GM12878 (cell line): ENCODE measurements at regions not wholly inside any gene's neighbourhood (a gene's known extent, or its start where the extent isn't known, plus 50 kb on each side); places are given as distances from the start of the nearest gene placed in this dataset.

Experiments used
- ATAC-seq: fragments of 200-7000 bp; cut with Tn5 transposase; 3 replicates; pipeline ENCODE4 v1.9.1; 2020; ENCODE audit warnings: mild to moderate bottlenecking, moderate library complexity
- BruUV-seq: library from RNA; stranded (reverse); fragments of 400-500 nt; replicated peaks from 2 replicates; lab custom pipeline; 2021; lab: Mats Ljungman, UMichigan
- CTCF ChIA-PET: fragments of 300-600 bp; sonication (Branson Sonifier 250); formaldehyde crosslinking; extraction: SDS; loops from one replicate; lab custom pipeline; 2021; ENCODE audit warnings: inconsistent platforms; lab: Yijun Ruan, JAX
- POLR2A ChIA-PET: fragments of 350-600 bp; formaldehyde crosslinking; extraction: SDS; loops from one replicate; lab custom pipeline; 2021; ENCODE audit warnings: inconsistent platforms; lab: Charles Lee
- RAD21 ChIA-PET: fragments of 300-600 bp; sonication (Branson Sonifier 250); formaldehyde crosslinking; loops from one replicate; lab custom pipeline; 2023; ENCODE audit warnings: antibody characterized with exemption; ENCODE audit not compliant: unreplicated experiment; lab: Charles Lee
- SMC1A ChIA-PET: fragments of 300-600 bp; sonication (Branson Sonifier 250); formaldehyde crosslinking; loops from one replicate; lab custom pipeline; 2023; ENCODE audit not compliant: unreplicated experiment, uncharacterized antibody; lab: Charles Lee
- DNase-seq: peaks from one replicate; pipeline ENCODE4 v3.0.0-alpha.2; 2011; ENCODE audit warnings: low read depth, low spot score
- FAIRE-seq: peaks from 3 replicates; lab custom pipeline; 2011; peaks lifted over from hg19 to GRCh38; lab: Jason Lieb, UNC
- H2AFZ ChIP-seq: 2 replicates; pipeline ENCODE4 v1.6.0; 2011; ENCODE audit warnings: low read depth, low read length, control low read depth; ENCODE audit not compliant: control insufficient read depth
- H3K27ac ChIP-seq: 2 replicates; pipeline ENCODE4 v1.5.1; 2011; ENCODE audit warnings: control low read depth; ENCODE audit not compliant: control insufficient read depth, insufficient read depth
- H3K27me3 ChIP-seq, 2 experiments: replicated peaks in 1 of 2; 2 replicates each; pipeline versions ENCODE4 v1.6.0 to v1.6.1; 2011; ENCODE audit warnings: low read length in 1 of 2; ENCODE audit not compliant: control insufficient read depth in 2 of 2, insufficient read depth in 2 of 2
- H3K36me3 ChIP-seq, 2 experiments: 2 replicates each; pipeline ENCODE4 v1.5.1; 2011; ENCODE audit warnings: low read length in 1 of 2; ENCODE audit not compliant: control insufficient read depth in 2 of 2, insufficient read depth in 2 of 2
- H3K4me1 ChIP-seq: 2 replicates; pipeline ENCODE4 v1.6.1; 2011; ENCODE audit warnings: mild to moderate bottlenecking, low read length, moderate library complexity, mixed read lengths; ENCODE audit not compliant: control insufficient read depth, insufficient read depth
- H3K4me2 ChIP-seq: 2 replicates; pipeline ENCODE4 v1.6.0; 2011; ENCODE audit warnings: control low read depth; ENCODE audit not compliant: control insufficient read depth, insufficient read depth
- H3K4me3 ChIP-seq: fragments of 200-600 bp; sonication (generic); 2 replicates; pipeline ENCODE4 v1.5.1; 2016
- H3K79me2 ChIP-seq: 2 replicates; pipeline ENCODE4 v1.6.0; 2011; ENCODE audit warnings: low read length; ENCODE audit not compliant: control insufficient read depth, insufficient read depth
- H3K9ac ChIP-seq: 2 replicates; pipeline ENCODE4 v1.8.0; 2011; ENCODE audit warnings: low read length, control low read depth, mixed read lengths; ENCODE audit not compliant: control insufficient read depth, insufficient read depth
- H3K9me3 ChIP-seq: replicated peaks from 3 replicates; pipeline ENCODE4 v1.5.1; 2011; ENCODE audit warnings: mild to moderate bottlenecking, low read length; ENCODE audit not compliant: control insufficient read depth, insufficient read depth
- H4K20me1 ChIP-seq: 2 replicates; pipeline ENCODE4 v1.6.0; 2011; ENCODE audit not compliant: control insufficient read depth, insufficient read depth
- BACH1 ChIP-seq: fragments of 450-650 bp; IDR thresholded peaks from 2 replicates; pipeline ENCODE4 v1.6.1; 2017; ENCODE audit warnings: mild to moderate bottlenecking, borderline replicate concordance
- BCL11A ChIP-seq: IDR thresholded peaks from 2 replicates; pipeline ENCODE4 v1.6.1; 2011; ENCODE audit warnings: low read depth, low read length
- CBX5 ChIP-seq: sonication (generic); IDR thresholded peaks from 2 replicates; pipeline ENCODE4 v1.6.1; 2016; ENCODE audit warnings: low read depth, moderate library complexity, mild to moderate bottlenecking, inconsistent platforms
- CREM ChIP-seq: IDR thresholded peaks from 2 replicates; pipeline ENCODE4 v1.6.1; 2014; ENCODE audit warnings: antibody characterized with exemption, low read depth
- EED ChIP-seq: sonication (generic); IDR thresholded peaks from 2 replicates; pipeline ENCODE4 v1.6.1; 2016; ENCODE audit warnings: antibody characterized with exemption, low read depth
- HDAC6 ChIP-seq: fragments of 200-600 bp; sonication (generic); IDR thresholded peaks from one replicate; pipeline ENCODE4 v1.8.0; 2017; ENCODE audit warnings: antibody characterized with exemption; ENCODE audit not compliant: unreplicated experiment
- JUND ChIP-seq: IDR thresholded peaks from 2 replicates; pipeline ENCODE4 v1.6.1; 2012; ENCODE audit warnings: low read depth, mild to moderate bottlenecking, low read length, improper control_type of control experiment, moderate library complexity
- MEF2B ChIP-seq: fragments of 450-650 bp; IDR thresholded peaks from 2 replicates; pipeline ENCODE4 v1.6.1; 2018; ENCODE audit warnings: mild to moderate bottlenecking, moderate library complexity; ENCODE audit not compliant: partially characterized antibody, poor library complexity, severe bottlenecking
- RAD21 ChIP-seq: IDR thresholded peaks from 2 replicates; pipeline ENCODE4 v1.6.1; 2011; ENCODE audit warnings: mild to moderate bottlenecking, low read depth, low read length, moderate library complexity; ENCODE audit not compliant: insufficient read depth
- RELA ChIP-seq: fragments of 450-650 bp; IDR thresholded peaks from 2 replicates; pipeline ENCODE4 v1.8.0; 2014; ENCODE audit warnings: borderline replicate concordance; ENCODE audit not compliant: partially characterized antibody
- WRNIP1 ChIP-seq: IDR thresholded peaks from 2 replicates; pipeline ENCODE4 v1.6.1; 2011; ENCODE audit warnings: low read depth, low read length, improper control_type of control experiment, borderline replicate concordance
- WGBS: methylation state at CpG from one replicate; pipeline ENCODE4 v1.1.6; 2016; ENCODE audit warnings: low lambda C conversion rate; ENCODE audit not compliant: insufficient replicate concordance, insufficient coverage; ENCODE audit errors: missing lambda C conversion rate; 5-methylcytosine and 5-hydroxymethylcytosine counted together
- in situ Hi-C: fragments of 300-500 bp; cut with MboI; formaldehyde crosslinking; loops from 9 replicates; pipeline ENCODE4 v1.14.3; 2018; ENCODE audit warnings: mixed read lengths
- intact Hi-C: fragments of 100-400 bp; cut with micrococcal nuclease; formaldehyde crosslinking; loops from one replicate; pipeline ENCODE4 v1.14.2; 2022; ENCODE audit not compliant: unreplicated experiment
- TF ChIP-seq, protein P1 (sequence below): fragments of 450-650 bp; conservative IDR thresholded peaks from 2 replicates; pipeline ENCODE4 v1.6.1; 2017; ENCODE audit warnings: mild to moderate bottlenecking, moderate library complexity

GRCh38 chr3:184636741-184637316 is 75.0 kb downstream of the MAGEF1 start:
- H3K4me3 ChIP-seq: no peak overlapping the region
- in situ Hi-C loops: no loop called here
- H3K27me3 ChIP-seq: peaks cover 1 to 9% of the 10 kb centered on the region in 2 experiments; a peak in 3 of 4 replicates
- CTCF ChIA-PET: no interaction called here
- no TSS peak for BruUV-seq
- no peak overlapping the region for H3K4me2 ChIP-seq
- DNase-seq (no peak), ATAC-seq (peak; percentile 56), FAIRE-seq (no peak)
- no peaks in the 10 kb centered on the region for H3K36me3 ChIP-seq
- H3K4me1 ChIP-seq: no peaks in the 10 kb centered on the region
- RAD21 ChIA-PET: no interaction called here
- H2AFZ ChIP-seq: no peak overlapping the region
- no peak overlapping the region for H3K27ac ChIP-seq
- intact Hi-C loops: no loop called here
- H3K79me2 ChIP-seq: no peaks in the 10 kb centered on the region
- SMC1A ChIA-PET: no interaction called here
- WGBS: 19% methylated on average over 3 of the region's 3 CpGs
- no peaks in the 10 kb centered on the region for H4K20me1 ChIP-seq
- no peaks in the 10 kb centered on the region for H3K9me3 ChIP-seq
- H3K9ac ChIP-seq: no peak overlapping the region
- POLR2A ChIA-PET: no interaction called here
- TF ChIP-seq BACH1 (no peak), HDAC6 (no peak), CBX5 (no peak), RAD21 (no peak), EED (no peak), RELA (no peak), JUND (no peak), MEF2B (no peak), CREM (no peak), BCL11A (no peak), WRNIP1 (no peak)
- TF ChIP-seq, protein P1, sequence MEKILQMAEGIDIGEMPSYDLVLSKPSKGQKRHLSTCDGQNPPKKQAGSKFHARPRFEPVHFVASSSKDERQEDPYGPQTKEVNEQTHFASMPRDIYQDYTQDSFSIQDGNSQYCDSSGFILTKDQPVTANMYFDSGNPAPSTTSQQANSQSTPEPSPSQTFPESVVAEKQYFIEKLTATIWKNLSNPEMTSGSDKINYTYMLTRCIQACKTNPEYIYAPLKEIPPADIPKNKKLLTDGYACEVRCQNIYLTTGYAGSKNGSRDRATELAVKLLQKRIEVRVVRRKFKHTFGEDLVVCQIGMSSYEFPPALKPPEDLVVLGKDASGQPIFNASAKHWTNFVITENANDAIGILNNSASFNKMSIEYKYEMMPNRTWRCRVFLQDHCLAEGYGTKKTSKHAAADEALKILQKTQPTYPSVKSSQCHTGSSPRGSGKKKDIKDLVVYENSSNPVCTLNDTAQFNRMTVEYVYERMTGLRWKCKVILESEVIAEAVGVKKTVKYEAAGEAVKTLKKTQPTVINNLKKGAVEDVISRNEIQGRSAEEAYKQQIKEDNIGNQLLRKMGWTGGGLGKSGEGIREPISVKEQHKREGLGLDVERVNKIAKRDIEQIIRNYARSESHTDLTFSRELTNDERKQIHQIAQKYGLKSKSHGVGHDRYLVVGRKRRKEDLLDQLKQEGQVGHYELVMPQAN: no peak
